HG03196 (cell line): ENCODE measurements at regions not wholly inside any gene's neighbourhood (a gene's known extent, or its start where the extent isn't known, plus 50 kb on each side); places are given as distances from the start of the nearest gene placed in this dataset.
A peak's percentile ranks its signal among the peaks of the same experiment; 100 is the strongest.
"Not testable (repeated sequence)": the region's sequence is repeated elsewhere in the genome, so short reads cannot be mapped to it uniquely, and the experiment has no call there.

Experiments
- ATAC-seq: cut with Tn5 transposase; IDR thresholded peaks from one replicate; pipeline ENCODE4 v1.9.1; 2021; ENCODE audit not compliant: unreplicated experiment

DNA sequence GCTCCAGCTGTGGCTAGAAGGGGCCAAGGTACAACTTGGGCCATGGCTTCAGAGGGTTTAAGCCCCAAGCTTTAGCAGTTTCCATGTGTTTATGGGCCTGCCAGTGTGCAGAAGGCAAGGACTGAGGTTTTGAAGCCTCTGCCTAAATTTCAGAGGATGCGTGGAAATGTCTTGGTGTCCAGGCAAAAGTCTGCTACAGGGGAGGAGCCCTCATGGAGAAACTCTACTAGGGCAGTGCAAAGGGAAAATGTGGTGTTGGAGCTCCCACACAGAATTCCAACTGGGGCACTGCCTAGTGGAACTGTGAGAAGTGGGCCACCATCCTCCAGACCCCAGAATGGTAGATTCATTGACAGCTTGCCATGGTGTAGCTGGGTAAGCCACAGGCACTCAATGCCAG lies 527.2 kb upstream of the RORB start:
- ATAC-seq, result no peak

DNA sequence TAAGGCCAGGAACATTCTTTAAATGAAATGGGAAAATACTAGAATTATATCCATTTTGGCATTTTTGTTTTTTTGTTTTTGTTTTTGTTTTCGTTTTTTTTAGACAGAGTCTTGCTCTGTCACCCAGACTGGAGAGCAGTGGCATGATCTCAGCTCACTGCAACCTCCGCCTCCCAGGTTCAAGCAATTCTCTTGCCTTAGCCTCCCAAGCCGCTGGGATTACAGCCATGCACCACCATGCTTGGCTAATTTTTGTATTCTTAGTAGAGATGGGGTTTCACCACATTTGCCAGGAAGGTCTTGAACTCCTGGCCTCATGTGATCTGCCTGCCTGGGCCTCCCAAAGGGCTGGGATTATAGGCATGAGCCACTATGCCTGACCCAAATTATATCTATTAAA lies 520.7 kb upstream of the RORB start:
- not testable (repeated sequence) for ATAC-seq

GRCh38 chr9:73979894-73980264 lies 517.3 kb upstream of the RORB start:
- ATAC-seq, result no peak

GRCh38 chr9:73980754-73981153 lies 516.4 kb upstream of the RORB start:
- ATAC-seq, result no peak

DNA sequence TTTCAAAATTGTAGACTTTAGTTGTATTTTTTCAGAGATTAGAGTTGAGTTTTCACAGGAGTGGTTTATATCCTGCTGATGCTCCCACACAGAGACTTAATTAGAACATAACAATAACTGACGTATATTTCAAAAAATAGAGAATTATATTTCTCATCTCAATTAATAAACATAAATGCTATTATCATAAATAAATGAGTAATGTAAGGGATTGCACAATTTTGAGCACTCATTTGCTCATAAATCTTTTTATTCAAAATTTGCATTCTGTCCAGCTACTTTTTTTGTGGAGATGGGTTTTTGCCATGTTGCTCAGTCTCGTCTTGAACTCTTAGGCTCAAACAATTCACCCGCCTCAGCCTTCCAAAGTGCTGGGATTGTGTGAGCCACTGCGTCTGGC lies 515.7 kb upstream of the RORB start:
- no peak for ATAC-seq

GRCh38 chr9:73995836-73996235 lies 501.3 kb upstream of the RORB start:
- no peak for ATAC-seq

DNA sequence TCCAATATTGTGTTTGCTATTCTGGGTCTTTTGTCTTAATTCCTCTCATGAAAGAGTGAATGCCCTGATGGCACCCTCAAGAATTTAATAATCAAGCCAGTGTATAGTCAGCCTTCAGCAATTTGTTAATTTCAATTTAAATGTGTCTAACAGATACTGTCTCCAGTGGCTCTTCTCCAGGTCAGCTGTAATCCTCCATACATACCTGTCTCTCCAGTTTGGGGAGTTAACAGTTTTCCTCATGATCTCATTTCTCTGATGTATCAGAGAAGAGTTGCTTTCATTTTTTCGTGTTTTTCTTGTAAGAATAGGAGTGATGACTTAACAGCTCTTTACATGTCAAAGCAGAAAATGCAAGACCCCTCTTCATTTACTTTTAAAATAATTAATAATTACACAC lies 500.3 kb upstream of the RORB start:
- ATAC-seq, result no peak

DNA sequence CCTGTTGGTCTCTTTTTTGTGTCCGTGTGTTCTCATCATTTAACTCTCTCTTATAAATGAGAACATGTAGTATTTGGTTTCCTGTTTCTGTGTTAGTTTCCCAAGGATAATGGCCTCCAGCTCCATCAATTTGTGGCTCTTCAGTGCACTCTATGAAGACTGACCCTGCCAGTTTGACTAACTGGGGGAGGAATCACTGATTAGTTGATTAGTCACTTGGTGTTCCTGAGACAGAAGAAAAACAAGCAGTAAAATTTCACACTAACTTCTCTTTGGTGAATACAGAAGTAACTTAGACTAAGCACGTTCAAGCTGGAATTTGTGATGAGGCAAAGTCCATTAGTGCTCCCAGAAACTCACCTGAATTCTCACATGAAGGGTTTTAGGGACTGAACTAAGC lies 495.8 kb upstream of the RORB start:
- no peak for ATAC-seq

DNA sequence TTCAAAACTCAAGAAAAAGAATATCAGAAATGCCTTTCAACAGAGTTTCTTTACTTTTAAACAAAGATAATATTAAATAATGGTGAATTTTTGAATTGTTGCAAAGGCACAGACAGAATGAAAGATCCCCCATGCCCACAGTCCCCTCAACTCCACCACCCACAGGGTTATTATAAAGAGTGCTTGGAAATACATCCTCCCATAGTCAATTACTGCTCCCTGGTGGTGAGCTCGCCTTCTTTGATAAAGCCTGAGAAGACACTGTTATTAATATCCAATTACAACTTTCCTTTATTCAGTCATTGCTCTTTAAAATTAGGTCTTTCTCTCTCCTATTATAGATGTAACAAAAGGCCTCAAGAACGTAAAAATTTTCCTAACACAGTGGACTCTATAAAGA lies 490.2 kb upstream of the RORB start:
- no peak for ATAC-seq

DNA sequence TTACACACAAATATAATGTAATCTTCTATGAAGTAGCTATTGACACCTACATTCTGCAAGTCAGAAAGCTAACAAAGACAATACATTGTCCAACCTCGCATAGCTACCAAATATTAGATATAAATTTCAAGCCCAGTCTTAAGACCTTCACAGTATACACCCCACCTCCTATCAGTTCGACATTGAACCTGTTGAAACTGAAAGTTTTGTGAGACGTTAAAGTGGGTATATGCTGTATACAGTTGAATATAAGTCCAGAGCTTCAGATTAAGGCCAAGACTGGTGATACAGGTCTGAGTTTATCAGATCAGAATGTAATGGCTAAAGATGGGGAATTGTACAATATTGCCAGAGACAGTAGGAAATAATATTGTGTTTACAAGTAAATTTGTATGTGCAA lies 489.3 kb upstream of the RORB start:
- no peak for ATAC-seq

GRCh38 chr9:74016004-74016403 lies 481.1 kb upstream of the RORB start:
- no peak for ATAC-seq

- no peak for ATAC-seq
These were observed 471.7 kb upstream of the RORB start for GRCh38 chr9:74025402-74025925.

- ATAC-seq, result no peak
These were observed 464.7 kb upstream of the RORB start for GRCh38 chr9:74032421-74032820.

- no peak for ATAC-seq
These were observed 461.3 kb upstream of the RORB start for GRCh38 chr9:74035786-74036185.

GRCh38 chr9:74036549-74037231 lies 460.4 kb upstream of the RORB start:
- ATAC-seq, result peak; percentile 89

DNA sequence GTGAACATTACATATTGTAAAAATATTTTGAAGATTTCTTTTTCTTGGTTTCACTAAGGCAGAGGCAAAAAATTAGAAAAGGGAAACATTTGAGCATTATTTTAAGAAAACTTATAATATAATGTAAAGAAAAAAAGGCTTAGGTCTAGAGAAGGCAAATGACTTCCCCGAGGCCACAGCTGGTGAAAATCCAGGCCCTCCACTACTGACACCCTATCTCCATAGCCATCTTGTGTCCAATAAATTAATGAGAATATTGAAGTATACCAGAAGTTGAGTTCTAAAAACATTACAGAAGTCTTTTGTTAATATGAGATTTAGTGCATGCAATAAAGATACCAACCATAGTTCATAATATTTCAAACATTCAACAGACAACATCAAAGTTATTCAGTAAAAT lies 459.9 kb upstream of the RORB start:
- no peak for ATAC-seq

DNA sequence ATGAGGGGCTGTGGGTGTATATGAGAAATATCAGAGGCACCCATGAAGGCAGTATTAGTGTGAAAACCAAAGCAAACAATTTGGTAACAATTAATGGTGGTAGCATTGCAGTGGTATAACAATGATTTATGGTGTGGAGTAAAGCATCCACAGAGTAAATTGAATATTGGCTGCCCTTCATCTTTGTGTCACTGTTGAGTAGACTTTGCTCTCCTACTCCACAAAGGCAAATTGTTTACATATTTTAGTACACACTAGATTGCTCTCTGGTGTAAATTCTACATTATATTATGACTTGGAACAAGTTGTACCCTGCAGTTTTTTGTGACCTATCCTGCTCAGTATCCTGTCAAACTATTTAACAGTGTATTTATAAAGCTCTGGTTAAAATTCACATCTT lies 455.5 kb upstream of the RORB start:
- no peak for ATAC-seq

DNA sequence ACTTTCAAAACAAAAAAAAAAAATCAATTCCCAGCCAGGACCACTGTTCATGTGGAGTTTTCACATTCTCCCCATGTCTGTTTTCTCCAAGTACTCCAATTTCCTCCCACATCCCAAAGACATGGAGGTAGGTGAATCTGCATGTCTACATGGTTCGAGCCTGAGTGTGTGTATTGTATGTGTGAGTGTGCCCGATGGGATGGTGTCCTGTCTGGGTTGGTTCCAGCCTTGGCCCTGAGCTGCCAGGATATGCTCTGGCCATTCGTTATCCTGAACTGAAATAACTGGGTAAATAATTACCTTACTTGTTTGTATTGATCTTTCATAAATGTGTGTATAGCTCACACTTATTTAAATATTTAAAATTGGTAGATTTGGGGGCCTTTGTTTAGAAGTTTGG lies 452.3 kb upstream of the RORB start:
- ATAC-seq, result no peak

DNA sequence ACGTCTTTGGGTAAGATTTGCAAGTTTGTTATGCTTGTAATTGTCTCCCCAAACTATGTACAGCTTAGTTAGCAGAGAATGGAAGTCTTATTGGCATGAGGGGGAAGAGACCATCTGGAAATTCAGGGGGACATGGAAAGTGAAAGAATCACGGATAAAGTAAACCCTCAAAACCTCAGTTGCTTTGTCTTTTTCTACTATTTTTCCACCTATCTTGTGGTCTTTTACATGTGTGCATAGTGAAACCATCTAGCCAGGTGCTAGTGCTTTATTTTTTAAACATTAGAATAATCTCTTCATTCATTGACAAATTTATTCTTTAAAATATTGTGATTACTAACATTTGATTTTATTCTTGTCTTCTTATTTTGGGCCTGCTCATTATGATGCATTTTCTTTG lies 441.1 kb upstream of the RORB start:
- no peak for ATAC-seq

GRCh38 chr9:74057051-74057450 lies 440.1 kb upstream of the RORB start:
- not testable (repeated sequence) for ATAC-seq

- ATAC-seq, result no peak
These were observed 432.4 kb upstream of the RORB start for GRCh38 chr9:74064702-74065101.

GRCh38 chr9:74066128-74066527 lies 431.0 kb upstream of the RORB start:
- ATAC-seq, result no peak

DNA sequence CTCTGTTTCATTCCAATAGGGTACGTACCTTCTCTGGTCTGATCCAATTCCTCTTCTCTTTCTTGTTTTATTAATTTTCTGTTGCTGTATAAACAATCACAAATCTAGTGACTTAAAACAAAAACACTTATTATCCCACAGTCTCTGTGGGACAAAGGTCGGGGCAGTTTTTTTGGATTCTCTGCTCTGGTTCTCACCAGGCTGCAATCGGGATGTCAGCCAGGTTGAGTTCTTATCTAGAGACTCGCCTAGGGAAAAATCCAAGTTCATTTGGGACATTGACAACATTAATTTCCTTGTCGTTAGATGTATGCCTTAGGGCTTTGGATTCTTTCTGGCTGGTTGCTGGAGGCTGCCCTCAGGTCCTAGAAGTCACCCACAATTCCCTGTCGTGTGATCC lies 430.5 kb upstream of the RORB start:
- ATAC-seq, result no peak
